Type B pancreatic cell (in vitro differentiated cells): ENCODE measurements at regions not wholly inside any gene's neighbourhood (a gene's known extent, or its start where the extent isn't known, plus 50 kb on each side); places are given as distances from the start of the nearest gene placed in this dataset.
A peak's percentile ranks its signal among the peaks of the same experiment; 100 is the strongest.

Source experiments
- DNase-seq: peaks from one replicate; pipeline ENCODE4 v3.0.0; 2021; ENCODE audit warnings: mixed read lengths; ENCODE audit not compliant: unreplicated experiment; ENCODE audit errors: extremely low spot score
- H3K27ac Mint-ChIP-seq: 2 replicates; pipeline ENCODE4 v1.8.0; 2021; ENCODE audit warnings: mild to moderate bottlenecking, mixed read lengths
- H3K27me3 Mint-ChIP-seq: 2 replicates; pipeline ENCODE4 v1.8.0; 2021; ENCODE audit warnings: mixed read lengths
- H3K36me3 Mint-ChIP-seq: 2 replicates; pipeline ENCODE4 v1.8.0; 2021; ENCODE audit warnings: mixed read lengths
- H3K4me1 Mint-ChIP-seq: one replicate; pipeline ENCODE4 v1.8.0; 2021; ENCODE audit warnings: mixed read lengths; ENCODE audit not compliant: unreplicated experiment
- H3K4me3 Mint-ChIP-seq: 2 replicates; pipeline ENCODE4 v1.8.0; 2021; ENCODE audit warnings: mild to moderate bottlenecking, mixed read lengths
- H3K9me3 Mint-ChIP-seq: 2 replicates; pipeline ENCODE4 v1.8.0; 2021; ENCODE audit warnings: mixed read lengths
- CTCF ChIP-seq: fragments of 200-600 bp; sonication (generic); conservative IDR thresholded peaks from 2 replicates; pipeline ENCODE4 v1.5.0; 2021; ENCODE audit warnings: antibody characterized with exemption, mild to moderate bottlenecking

- no peak overlapping the region for H3K27ac Mint-ChIP-seq
Observed at GRCh38 chr2:194559523-194559922, 1097.5 kb upstream of the SLC39A10 start.

GRCh38 chr2:194557993-194558392 lies 1099.0 kb upstream of the SLC39A10 start:
- Mint-ChIP-seq H3K4me3 (no peak overlapping the region), H3K27ac (no peak overlapping the region), H3K4me1 (no peaks in the 10 kb centered on the region), H3K36me3 (no peaks in the 10 kb centered on the region), H3K9me3 (peaks cover 4% of the 10 kb centered on the region), H3K27me3 (peaks cover 3% of the 10 kb centered on the region)
- TF ChIP-seq CTCF = no peak
- DNase-seq = no peak

More at GRCh38 chr2:194559523-194559922, 1097.5 kb upstream of the SLC39A10 start:
- no peak for DNase-seq
- no peak for TF ChIP-seq CTCF
- Mint-ChIP-seq H3K4me1 (no peaks in the 10 kb centered on the region), H3K4me3 (no peak overlapping the region), H3K36me3 (no peaks in the 10 kb centered on the region), H3K27me3 (peaks cover 3% of the 10 kb centered on the region), H3K9me3 (peaks cover 4% of the 10 kb centered on the region)

DNA sequence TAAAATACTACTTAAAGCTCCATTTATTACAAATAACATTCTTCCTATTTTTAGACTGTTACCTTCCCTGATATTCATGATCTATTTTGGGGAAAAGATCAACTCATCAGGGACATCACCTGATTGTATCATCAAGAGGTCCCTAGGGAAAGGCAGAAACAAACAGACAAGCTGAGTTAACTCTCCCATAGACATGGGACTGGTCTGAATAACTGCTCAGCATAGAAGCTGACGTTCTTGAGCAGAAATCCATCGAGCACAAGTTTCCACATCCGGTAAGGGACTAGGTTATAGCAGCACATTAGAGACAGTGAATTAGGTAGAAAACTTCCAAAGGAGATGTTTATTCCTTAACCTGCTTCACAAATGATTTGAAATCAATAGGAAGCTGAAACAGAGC lies 1100.4 kb upstream of the SLC39A10 start:
- Mint-ChIP-seq H3K27ac (no peak overlapping the region), H3K36me3 (no peaks in the 10 kb centered on the region), H3K9me3 (peaks cover 4% of the 10 kb centered on the region), H3K27me3 (peaks cover 3% of the 10 kb centered on the region), H3K4me1 (no peaks in the 10 kb centered on the region), H3K4me3 (no peak overlapping the region)
- DNase-seq = no peak
- TF ChIP-seq CTCF = no peak

DNA sequence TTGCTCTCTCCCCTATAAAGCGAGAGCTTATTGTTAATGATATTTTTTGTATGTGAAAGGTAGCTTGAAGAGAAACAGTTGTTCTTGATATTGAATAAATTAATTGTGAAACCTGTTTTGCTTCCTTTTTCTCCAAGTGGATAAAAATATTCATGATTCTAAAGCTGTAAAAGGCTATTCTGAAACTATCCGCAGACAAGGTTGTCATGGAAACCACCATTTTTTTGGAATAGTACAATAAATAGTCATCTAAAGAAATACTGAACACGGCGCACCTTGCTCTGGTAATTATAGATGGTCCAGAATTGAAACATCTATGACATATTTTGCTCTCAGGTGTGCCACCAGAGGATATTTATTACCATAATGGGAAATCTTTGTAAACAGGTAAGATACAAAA lies 1103.0 kb upstream of the SLC39A10 start:
- Mint-ChIP-seq H3K27me3 (peaks cover 3% of the 10 kb centered on the region), H3K27ac (no peak overlapping the region), H3K4me1 (peaks cover 1% of the 10 kb centered on the region), H3K9me3 (no peaks in the 10 kb centered on the region), H3K4me3 (no peak overlapping the region), H3K36me3 (no peaks in the 10 kb centered on the region)
- TF ChIP-seq CTCF = no peak
- DNase-seq = no peak

DNA sequence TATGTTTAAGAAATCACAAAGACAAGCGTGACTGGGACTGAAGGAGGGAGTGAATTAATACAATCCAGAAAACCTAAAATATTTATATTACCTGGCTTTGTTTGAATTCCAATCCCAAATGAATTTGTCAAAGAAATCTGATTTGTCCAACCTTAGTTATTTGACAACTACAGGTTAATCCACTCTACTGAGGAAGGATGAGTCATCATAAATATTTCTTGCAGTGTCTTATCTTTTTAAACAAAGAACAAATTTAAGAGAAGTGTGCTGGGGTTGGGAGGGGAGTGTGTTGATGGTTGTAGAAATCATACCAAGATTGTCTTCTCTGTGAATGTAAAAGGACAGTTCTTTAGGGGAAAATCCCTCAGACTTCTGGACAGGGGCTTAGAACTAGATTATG lies 1106.3 kb upstream of the SLC39A10 start:
- H3K27me3 Mint-ChIP-seq = no peaks in the 10 kb centered on the region
- no peak overlapping the region for H3K4me3 Mint-ChIP-seq
- no peaks in the 10 kb centered on the region for H3K36me3 Mint-ChIP-seq
- peaks cover 4% of the 10 kb centered on the region for H3K4me1 Mint-ChIP-seq
- no peak for TF ChIP-seq CTCF
- no peaks in the 10 kb centered on the region for H3K9me3 Mint-ChIP-seq
- H3K27ac Mint-ChIP-seq = peak overlapping the region; percentile 84
- DNase-seq = no peak

DNA sequence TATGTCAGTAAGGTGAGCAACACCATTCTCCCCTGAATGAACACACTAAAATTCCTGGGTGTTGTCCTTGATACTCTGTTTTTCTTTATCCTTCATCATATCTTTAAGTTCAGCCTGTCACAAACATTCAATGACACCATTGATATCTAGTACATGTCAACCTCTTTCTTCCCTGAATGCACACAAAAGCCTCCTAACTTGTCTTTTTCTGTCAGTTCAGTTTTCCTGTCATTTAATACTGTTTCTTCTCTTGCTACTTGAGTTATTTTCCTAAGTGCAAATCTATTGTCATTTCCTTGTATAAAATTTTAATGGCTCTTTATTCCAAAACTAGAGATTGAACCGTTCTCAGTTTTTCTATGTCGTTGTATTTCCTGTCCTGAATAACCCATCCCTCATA lies 1107.6 kb upstream of the SLC39A10 start:
- TF ChIP-seq CTCF = no peak
- Mint-ChIP-seq H3K9me3 (no peaks in the 10 kb centered on the region), H3K4me3 (no peak overlapping the region), H3K4me1 (peaks cover 4% of the 10 kb centered on the region), H3K36me3 (no peaks in the 10 kb centered on the region), H3K27ac (no peak overlapping the region), H3K27me3 (no peaks in the 10 kb centered on the region)
- DNase-seq = no peak
